Esophagus muscularis mucosa (tissue), 3 donors: ENCODE measurements at regions not wholly inside any gene's neighbourhood (a gene's known extent, or its start where the extent isn't known, plus 50 kb on each side); places are given as distances from the start of the nearest gene placed in this dataset.

Experiments used
- CTCF ChIP-seq, 3 experiments: fragments of 200-600 bp in 2 of 3; fragments of 450-650 bp in 1 of 3; sonication (generic) in 2 of 3; IDR thresholded peaks; one replicate each; pipeline ENCODE4 v1.5.1; 2017 to 2019; ENCODE audit warnings: antibody characterized with exemption in 3 of 3, mild to moderate bottlenecking in 2 of 3, moderate library complexity in 1 of 3
- POLR2A ChIP-seq: fragments of 450-650 bp; IDR thresholded peaks from one replicate; pipeline ENCODE4 v1.6.1; 2017; ENCODE audit warnings: antibody characterized with exemption, moderate library complexity, mild to moderate bottlenecking, low read depth
- POLR2AphosphoS5 ChIP-seq, 2 donors: sonication (generic); formaldehyde crosslinking; IDR thresholded peaks; one replicate each; pipeline ENCODE4 v1.6.1; 2017; ENCODE audit warnings: antibody characterized with exemption in 2 of 2

- no peak for TF ChIP-seq POLR2A
- no peak for TF ChIP-seq CTCF (IDR thresholded peaks at IDR 0.05)
- TF ChIP-seq POLR2AphosphoS5 (IDR thresholded peaks at IDR 0.05): no peak
Observed at GRCh38 chr17:55661256-55661758, 61.4 kb downstream of the TMEM100 start.
